ENCODE measurements at regions not wholly inside any gene's neighbourhood (a gene's known extent, or its start where the extent isn't known, plus 50 kb on each side); places are given as distances from the start of the nearest gene placed in this dataset.

- no peak for TF ChIP-seq CTCF (IDR thresholded peaks at IDR 0.05; ENCODE audit: extremely low read depth in 1 of 2, insufficient read depth in 1 of 2, low read depth in 1 of 2, low read length in 2 of 2)
- TF ChIP-seq EZH2 (IDR thresholded peaks at IDR 0.05; ENCODE audit: borderline replicate concordance, low read depth, low read length, severe bottlenecking) = no peak
- no peak for TF ChIP-seq POLR2A (IDR thresholded peaks at IDR 0.05; ENCODE audit: low read depth, low read length)
- TF ChIP-seq MAX (IDR thresholded peaks at IDR 0.05; ENCODE audit: insufficient read depth, insufficient read length) = no peak
- no peak for TF ChIP-seq POLR2AphosphoS5 (IDR thresholded peaks at IDR 0.05; ENCODE audit: insufficient read depth, low read depth, low read length)
- no peak for TF ChIP-seq FOS (IDR thresholded peaks at IDR 0.05; ENCODE audit: borderline replicate concordance, insufficient read depth, low read length)
- no peak for TF ChIP-seq MYC (IDR thresholded peaks at IDR 0.05; ENCODE audit: low read depth, low read length)
- TF ChIP-seq JUN (IDR thresholded peaks at IDR 0.05; ENCODE audit: borderline replicate concordance, insufficient read depth, insufficient read length, low read depth) = no peak
- no peak for TF ChIP-seq GATA2 (IDR thresholded peaks at IDR 0.05; ENCODE audit: insufficient read depth, insufficient read length, low read depth, low read length)
These were observed 121.3 kb upstream of the WNT7A start for GRCh38 chr3:14001136-14001535.

Data from endothelial cell of umbilical vein (primary cell).